Nucleus accumbens (tissue), 56 donors: ENCODE measurements at regions not wholly inside any gene's neighbourhood (a gene's known extent, or its start where the extent isn't known, plus 50 kb on each side); places are given as distances from the start of the nearest gene placed in this dataset.
"Not testable (repeated sequence)": the region's sequence is repeated elsewhere in the genome, so short reads cannot be mapped to it uniquely, and the experiment has no call there.

Source experiments
- DNase-seq, 56 donors: peaks; one replicate each; lab custom pipeline; 2025; lab: John Stamatoyannopoulos, UW

DNA sequence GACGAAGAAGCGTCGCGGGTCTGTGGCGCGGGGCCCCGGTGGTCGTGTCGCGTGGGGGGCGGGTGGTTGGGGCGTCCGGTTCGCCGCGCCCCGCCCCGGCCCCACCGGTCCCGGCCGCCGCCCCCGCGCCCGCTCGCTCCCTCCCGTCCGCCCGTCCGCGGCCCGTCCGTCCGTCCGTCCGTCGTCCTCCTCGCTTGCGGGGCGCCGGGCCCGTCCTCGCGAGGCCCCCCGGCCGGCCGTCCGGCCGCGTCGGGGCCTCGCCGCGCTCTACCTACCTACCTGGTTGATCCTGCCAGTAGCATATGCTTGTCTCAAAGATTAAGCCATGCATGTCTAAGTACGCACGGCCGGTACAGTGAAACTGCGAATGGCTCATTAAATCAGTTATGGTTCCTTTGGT, 1533.5 kb upstream of the TPTE start:
- DNase-seq: not testable (repeated sequence)

DNA sequence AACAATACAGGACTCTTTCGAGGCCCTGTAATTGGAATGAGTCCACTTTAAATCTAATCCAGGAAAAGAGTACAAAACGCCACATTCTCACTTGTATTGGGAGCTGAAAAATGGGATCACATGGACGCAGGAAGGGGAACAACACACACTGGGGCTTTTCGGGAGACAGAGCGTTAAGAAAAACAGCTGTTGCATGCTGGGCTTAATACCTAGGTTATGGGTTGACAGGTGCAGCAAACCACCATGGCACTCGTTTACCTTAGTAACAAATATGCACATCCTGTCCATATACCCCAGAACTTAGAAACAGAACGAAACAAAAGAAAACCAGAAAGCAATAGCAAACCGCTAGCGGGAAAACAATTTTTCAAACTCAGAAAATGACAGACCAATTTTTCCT, 1532.7 kb upstream of the TPTE start:
- no peak for DNase-seq

- DNase-seq: no peak
Measured at GRCh38 chr21:8989261-8989711, 1532.1 kb upstream of the TPTE start.

DNA sequence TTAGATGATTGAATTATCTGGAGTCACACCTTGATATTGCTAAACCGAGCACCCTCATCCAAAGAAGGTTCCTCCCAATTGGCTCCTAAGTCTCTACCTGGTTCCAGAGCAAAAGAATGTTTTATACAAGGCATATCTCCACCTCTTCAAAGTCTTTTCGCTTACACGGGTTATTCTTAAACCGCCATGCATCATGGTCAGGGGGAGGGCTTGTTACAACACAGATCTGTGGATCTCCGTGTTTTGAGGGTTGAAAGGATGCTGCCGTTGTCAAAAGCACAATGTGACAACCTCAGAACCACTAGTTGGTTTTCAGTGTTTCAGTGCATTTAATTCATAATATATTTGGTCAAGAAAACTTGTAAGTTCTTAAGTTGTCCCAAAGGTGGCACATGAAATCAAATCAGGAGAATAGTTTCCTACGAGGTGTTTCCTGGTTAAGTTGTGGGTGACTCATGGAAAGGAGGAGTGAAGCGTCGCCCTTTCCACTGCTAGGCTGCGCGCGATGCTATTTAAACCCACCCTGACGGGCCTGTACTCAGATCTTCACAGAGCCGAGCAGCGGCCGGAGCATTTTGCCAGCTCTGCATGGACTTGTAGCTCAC, 1531.6 kb upstream of the TPTE start:
- DNase-seq: peak in 1 of 56 donors; percentile 43

DNA sequence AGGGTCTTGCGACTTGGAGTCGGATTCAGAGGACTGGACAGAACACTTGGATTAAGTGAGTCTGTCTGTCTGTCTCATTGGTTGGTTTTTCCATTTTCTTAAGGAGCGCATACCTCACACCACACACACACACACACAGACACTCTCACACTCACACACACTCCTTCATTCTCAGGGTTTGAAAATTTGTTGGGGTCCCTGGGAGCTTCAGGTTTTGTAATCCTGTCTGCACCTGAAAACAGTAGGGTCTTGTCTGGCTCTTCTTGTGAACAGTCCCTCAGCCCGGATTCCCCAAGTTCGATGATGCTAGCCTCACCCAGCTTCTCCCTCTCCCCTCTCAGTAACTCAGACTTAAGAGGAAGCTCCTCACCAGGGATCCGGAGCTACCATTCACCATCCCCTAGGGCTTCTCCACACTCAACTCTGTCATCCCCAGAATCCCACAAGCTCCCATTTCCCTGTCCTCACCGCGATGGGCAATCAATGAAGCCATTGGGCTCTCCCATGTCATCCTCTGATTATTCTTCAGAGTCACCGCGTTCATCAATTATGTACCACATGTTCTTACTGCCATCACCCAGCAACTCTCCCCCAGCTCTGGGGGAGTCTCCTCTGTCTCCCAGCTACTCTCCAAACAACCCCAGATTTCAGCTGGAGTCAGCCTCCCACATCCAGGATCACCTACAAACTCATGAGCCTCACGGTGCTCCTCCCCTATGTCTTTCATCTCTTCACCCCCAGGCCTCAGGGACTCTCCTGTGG, 1530.9 kb upstream of the TPTE start:
- DNase-seq: no peak

GRCh38 chr21:8991088-8991907, 1530.1 kb upstream of the TPTE start:
- DNase-seq: no peak

- DNase-seq: no peak
Measured at GRCh38 chr21:8991968-8992621, 1529.3 kb upstream of the TPTE start.

- no peak for DNase-seq
Measured at GRCh38 chr21:8992731-8993174, 1528.6 kb upstream of the TPTE start.

DNA sequence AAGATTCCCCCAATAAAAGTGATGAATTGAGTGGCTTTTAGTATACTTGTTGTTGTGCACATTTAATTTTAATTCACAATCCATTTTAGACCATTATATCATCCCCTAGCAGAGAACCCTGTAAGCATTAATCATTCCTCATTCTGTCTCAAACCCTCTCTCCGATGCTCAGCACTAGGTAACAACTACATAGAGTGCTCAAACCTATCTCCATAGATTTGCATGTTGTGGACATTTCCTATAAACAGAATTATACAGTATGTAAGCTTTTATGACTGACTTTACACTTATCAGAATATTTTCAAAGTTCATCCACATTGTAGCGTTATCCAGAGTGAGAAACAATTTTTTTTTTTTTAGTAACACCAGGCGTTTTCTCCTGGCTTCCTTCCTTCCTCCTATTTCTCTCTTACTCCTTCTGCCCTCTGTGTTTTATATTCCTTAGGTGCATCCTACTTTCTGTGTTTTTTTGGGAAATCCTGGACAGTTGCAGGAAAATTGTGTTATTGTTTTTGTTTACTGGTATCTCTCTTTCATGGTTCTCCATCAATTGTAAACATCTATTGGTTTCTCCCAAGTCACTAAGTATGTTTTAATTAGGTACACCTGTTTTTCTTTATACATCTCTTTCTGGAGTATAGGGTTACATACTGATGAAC, 1528.0 kb upstream of the TPTE start:
- no peak for DNase-seq

DNA sequence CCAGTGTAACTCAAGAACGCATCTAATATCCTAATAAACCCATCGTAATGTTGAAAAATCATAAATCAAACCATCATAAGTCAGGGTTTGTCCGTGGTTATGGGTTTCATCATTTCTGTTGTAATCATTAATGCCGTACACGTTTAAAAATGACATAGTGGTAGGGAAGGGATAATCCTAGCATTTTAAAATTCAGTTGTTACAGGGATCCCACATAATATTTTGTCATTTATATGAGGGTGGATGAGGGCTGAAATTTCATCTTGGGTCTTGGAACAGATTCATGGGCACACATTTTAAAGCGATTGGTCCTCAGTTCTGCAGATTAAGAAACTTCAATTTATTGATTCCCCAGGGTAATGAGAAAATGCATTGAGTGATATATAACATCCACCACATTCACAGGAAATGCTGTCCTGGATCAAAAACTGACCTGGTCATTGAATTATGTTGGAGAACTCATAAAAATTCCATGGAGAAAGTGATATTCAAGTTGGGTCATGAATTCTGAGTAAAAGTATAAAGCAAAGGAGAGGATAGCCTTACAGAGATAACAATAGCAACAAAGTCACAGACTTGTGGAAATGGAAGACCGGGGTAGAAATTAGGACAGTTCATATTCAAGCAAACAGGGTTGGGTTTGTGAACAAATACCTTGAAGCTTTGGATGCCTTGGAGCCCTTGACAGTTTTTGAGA, 1527.3 kb upstream of the TPTE start:
- DNase-seq: no peak

- DNase-seq: no peak
Measured at GRCh38 chr21:8994640-8995511, 1526.5 kb upstream of the TPTE start.

- not testable (repeated sequence) for DNase-seq
Measured at GRCh38 chr21:8996487-8996968, 1524.9 kb upstream of the TPTE start.

GRCh38 chr21:8997011-8997440, 1524.4 kb upstream of the TPTE start:
- no peak for DNase-seq

DNA sequence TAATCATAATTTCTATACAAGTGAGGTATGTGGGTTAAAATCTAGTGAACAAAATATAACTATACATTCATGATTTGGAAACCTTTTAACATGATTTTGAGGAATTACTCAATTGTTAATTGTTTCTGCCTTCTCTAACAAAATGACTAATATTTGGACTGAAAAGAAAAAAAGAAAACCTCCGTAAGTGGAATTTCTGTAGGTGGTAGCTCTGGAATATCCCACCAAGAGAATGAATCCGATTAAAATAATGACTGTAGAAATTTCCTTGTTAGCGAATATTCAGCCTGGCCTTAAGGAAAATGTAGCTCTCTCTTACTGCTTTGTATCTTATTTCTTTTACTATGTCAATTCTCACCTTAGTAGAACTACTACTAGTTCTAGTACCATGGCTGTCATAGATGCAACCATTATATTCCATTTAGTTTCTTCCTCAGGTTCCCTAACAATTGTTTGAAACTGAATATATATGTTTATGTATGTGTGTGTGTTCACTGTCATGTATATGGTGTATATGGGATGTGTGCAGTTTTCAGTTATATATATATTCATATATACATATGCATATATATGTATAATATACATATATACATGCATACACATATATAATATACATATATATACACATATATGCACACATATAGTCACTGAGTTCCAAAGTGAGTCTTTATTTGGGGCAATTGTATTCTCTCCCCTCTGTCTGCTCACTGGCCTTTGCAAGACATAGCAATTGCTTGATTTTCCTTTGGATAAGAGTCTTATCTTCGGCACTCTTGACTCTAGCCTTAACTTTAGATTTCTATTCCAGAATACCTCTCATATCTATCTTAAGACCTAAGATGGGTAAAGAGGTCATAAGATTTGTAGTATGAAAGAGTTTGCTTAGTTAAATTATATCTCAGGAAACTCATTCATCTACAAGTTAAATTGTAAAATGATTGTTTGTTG, 1523.7 kb upstream of the TPTE start:
- not testable (repeated sequence) for DNase-seq

DNA sequence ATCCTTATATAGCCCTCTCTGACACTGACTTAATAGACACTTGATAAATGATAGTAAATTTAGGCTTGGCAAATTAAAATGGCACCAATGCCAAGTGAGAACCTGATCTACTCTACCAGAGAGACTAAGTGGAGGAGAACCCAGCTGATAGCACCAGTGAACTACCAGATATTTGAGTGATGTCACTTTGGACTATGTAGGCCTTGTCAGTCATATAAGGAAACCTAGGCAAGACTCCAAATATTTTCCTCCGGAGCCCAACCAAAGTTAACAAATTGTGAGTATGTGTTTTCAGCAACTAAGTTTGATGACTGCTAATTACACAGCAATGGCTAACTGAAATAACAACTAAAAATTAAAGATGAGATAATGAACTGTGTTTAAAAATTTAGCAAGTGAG, 1522.9 kb upstream of the TPTE start:
- DNase-seq: not testable (repeated sequence)

DNA sequence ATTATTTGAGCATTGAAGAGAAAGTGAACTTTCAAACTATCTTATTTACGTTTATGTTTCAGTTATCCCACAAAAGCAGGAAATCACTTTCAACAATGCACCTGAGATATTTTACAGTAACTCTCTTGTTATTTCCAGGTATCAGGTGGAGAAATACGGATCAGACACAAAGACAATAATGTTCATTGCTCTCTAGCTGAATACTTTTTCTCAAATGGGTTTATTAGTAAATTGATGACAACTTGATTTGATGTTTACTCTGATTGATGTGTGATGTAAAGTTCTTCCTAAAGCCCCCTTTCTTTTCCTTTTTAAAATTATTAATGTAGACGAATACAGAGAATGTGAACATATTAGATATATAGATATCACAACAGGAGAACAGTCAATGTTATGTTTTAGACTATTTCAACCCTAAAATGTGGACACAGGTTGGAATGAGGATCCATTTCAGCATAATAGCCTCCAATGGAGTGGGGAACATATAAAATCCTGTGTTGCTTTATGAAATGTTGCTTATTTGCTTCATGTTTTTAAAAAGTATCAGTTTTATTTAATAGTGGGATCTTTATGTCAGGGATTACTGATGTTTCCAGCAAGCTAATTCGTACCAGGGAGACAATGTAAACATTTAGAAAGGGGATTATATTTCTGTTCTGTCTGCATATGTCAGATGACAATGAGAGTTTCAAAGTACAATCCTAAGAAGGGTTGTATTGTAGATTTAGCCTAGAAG, 1522.3 kb upstream of the TPTE start:
- no peak for DNase-seq
